NB4 (cell line): ENCODE measurements at regions not wholly inside any gene's neighbourhood (a gene's known extent, or its start where the extent isn't known, plus 50 kb on each side); places are given as distances from the start of the nearest gene placed in this dataset.

Experiments
- MAX ChIP-seq: IDR thresholded peaks from 2 replicates; pipeline ENCODE4 v1.6.1; 2011; ENCODE audit warnings: low read depth, low read length
- MYC ChIP-seq: IDR thresholded peaks from 2 replicates; pipeline ENCODE4 v1.6.1; 2011; ENCODE audit warnings: low read depth, low read length
- POLR2A ChIP-seq: IDR thresholded peaks from 2 replicates; pipeline ENCODE4 v1.6.1; 2011; ENCODE audit warnings: mild to moderate bottlenecking; ENCODE audit not compliant: insufficient read length; ENCODE audit errors: extremely low read depth
- TF ChIP-seq, protein P1 (sequence below): IDR thresholded peaks from one replicate; pipeline ENCODE4 v1.5.1; 2012; ENCODE audit warnings: low read depth, low read length

- TF ChIP-seq, protein P1, sequence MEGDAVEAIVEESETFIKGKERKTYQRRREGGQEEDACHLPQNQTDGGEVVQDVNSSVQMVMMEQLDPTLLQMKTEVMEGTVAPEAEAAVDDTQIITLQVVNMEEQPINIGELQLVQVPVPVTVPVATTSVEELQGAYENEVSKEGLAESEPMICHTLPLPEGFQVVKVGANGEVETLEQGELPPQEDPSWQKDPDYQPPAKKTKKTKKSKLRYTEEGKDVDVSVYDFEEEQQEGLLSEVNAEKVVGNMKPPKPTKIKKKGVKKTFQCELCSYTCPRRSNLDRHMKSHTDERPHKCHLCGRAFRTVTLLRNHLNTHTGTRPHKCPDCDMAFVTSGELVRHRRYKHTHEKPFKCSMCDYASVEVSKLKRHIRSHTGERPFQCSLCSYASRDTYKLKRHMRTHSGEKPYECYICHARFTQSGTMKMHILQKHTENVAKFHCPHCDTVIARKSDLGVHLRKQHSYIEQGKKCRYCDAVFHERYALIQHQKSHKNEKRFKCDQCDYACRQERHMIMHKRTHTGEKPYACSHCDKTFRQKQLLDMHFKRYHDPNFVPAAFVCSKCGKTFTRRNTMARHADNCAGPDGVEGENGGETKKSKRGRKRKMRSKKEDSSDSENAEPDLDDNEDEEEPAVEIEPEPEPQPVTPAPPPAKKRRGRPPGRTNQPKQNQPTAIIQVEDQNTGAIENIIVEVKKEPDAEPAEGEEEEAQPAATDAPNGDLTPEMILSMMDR = no peak
- TF ChIP-seq MAX (no peak), MYC (no peak), POLR2A (no peak)
Measured at GRCh38 chr20:40899344-40899743, 129.3 kb upstream of the TOP1 start.
